MM.1S (cell line): ENCODE measurements at regions not wholly inside any gene's neighbourhood (a gene's known extent, or its start where the extent isn't known, plus 50 kb on each side); places are given as distances from the start of the nearest gene placed in this dataset.

Source experiments
- CTCF ChIP-seq: fragments of 300-600 bp; sonication (generic); IDR thresholded peaks from 2 replicates; pipeline ENCODE4 v1.5.1; 2016; ENCODE audit warnings: antibody characterized with exemption, low read length, mixed read lengths
- EZH2 ChIP-seq: fragments of 300-600 bp; sonication (generic); optimal IDR thresholded peaks from 2 replicates; pipeline ENCODE3; 2017; ENCODE audit warnings: low read depth, mild to moderate bottlenecking, antibody characterized with exemption, low read length, mixed read lengths

- TF ChIP-seq EZH2 (no peak), CTCF (no peak)
These were observed 1081.8 kb upstream of the DEFB115 start for GRCh38 chr20:30175681-30176080.
